ENCODE measurements at regions not wholly inside any gene's neighbourhood (a gene's known extent, or its start where the extent isn't known, plus 50 kb on each side); places are given as distances from the start of the nearest gene placed in this dataset.
"Not testable (repeated sequence)": the region's sequence is repeated elsewhere in the genome, so short reads cannot be mapped to it uniquely, and the experiment has no call there.

GRCh38 chr15:62415498-62415897 is 250.4 kb upstream of the C2CD4B start:
- H3K9me3 ChIP-seq (ENCODE audit: low read depth, low read length, poor library complexity, severe bottlenecking), result no peaks in the 10 kb centered on the region
- ChIA-PET POLR2A (ENCODE audit: low non-redundant PET) (no interaction called here), CTCF (no interaction called here)
- TF ChIP-seq CTCF (conservative IDR thresholded peaks at IDR 0.05; ENCODE audit: low read depth, low read length) (no peak), EZH2 (IDR thresholded peaks at IDR 0.05; ENCODE audit: borderline replicate concordance, low read depth, low read length, poor library complexity, severe bottlenecking) (no peak)
- no peaks in the 10 kb centered on the region for H3K36me3 ChIP-seq (ENCODE audit: insufficient read depth, low read length, poor library complexity, severe bottlenecking)
- no peak for DNase-seq (ENCODE audit: low spot score)
- H3K27ac ChIP-seq (ENCODE audit: low read depth, low read length, poor library complexity, severe bottlenecking), result no peak overlapping the region
- H3K4me1 ChIP-seq (ENCODE audit: insufficient read depth, low read length, poor library complexity, severe bottlenecking), result peaks cover 19% of the 10 kb centered on the region
- H3K27me3 ChIP-seq (replicated peaks; ENCODE audit: insufficient read depth, low read depth, low read length, poor library complexity), result no peaks in the 10 kb centered on the region
- no peak overlapping the region for H3K4me3 ChIP-seq (ENCODE audit: low read depth, low read length, poor library complexity, severe bottlenecking)
- intact Hi-C loops (cut with micrococcal nuclease; ENCODE audit: unreplicated experiment), result no loop called here
- BruUV-seq (replicated peaks), result no TSS peak

DNA sequence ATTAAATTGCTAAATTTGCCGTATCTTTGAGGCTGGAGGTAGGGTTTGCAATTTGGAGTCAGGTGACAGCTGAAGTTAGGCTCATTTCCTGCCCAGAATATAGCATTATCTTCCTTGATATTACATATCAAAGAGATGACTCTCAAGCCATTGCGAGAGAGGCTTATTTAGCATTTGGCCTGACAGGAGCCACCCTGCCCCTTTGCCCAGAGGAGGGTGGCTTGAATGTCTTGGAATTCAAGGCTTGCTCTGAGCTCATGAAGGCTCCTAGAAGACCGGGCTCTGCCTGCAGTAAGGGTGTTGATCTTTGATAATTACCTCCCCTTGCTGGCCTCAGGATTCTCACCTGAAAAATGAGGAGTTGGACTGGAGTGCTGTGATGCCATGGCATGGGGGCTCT is 251.4 kb upstream of the C2CD4B start:
- TF ChIP-seq CTCF (conservative IDR thresholded peaks at IDR 0.05; ENCODE audit: low read depth, low read length) (no peak), EZH2 (IDR thresholded peaks at IDR 0.05; ENCODE audit: borderline replicate concordance, low read depth, low read length, poor library complexity, severe bottlenecking) (no peak)
- no peak for DNase-seq (ENCODE audit: low spot score)
- Histone ChIP-seq H3K27ac (ENCODE audit: low read depth, low read length, poor library complexity, severe bottlenecking) (no peak overlapping the region), H3K4me1 (ENCODE audit: insufficient read depth, low read length, poor library complexity, severe bottlenecking) (peaks cover 19% of the 10 kb centered on the region), H3K4me3 (ENCODE audit: low read depth, low read length, poor library complexity, severe bottlenecking) (no peak overlapping the region), H3K9me3 (ENCODE audit: low read depth, low read length, poor library complexity, severe bottlenecking) (no peaks in the 10 kb centered on the region), H3K27me3 (replicated peaks; ENCODE audit: insufficient read depth, low read depth, low read length, poor library complexity) (no peaks in the 10 kb centered on the region), H3K36me3 (ENCODE audit: insufficient read depth, low read length, poor library complexity, severe bottlenecking) (no peaks in the 10 kb centered on the region)
- ChIA-PET POLR2A (ENCODE audit: low non-redundant PET) (no interaction called here), CTCF (no interaction called here)
- BruUV-seq (replicated peaks), result no TSS peak
- intact Hi-C loops (cut with micrococcal nuclease; ENCODE audit: unreplicated experiment), result no loop called here

DNA sequence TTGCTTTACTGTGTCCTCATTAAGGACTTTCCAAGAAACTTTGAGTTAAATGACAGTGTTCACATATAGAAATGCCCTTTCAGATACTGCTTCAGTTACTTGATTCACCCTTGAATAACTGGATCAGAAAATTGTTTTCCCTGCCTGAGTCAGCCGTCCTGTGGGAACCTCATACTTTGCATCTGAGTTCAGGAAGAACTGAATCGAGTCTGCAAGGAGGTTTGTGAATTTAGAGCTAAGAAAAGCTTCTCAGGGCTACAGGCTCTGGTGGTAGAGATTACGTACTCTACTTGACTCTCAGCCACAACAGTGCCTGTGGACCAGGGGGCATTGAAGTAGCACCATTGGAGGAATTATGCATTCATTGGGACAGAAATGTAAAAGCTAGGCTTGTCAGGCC is 252.4 kb upstream of the C2CD4B start:
- intact Hi-C loops (cut with micrococcal nuclease; ENCODE audit: unreplicated experiment), result no loop called here
- H3K27me3 ChIP-seq (replicated peaks; ENCODE audit: insufficient read depth, low read depth, low read length, poor library complexity), result no peaks in the 10 kb centered on the region
- no TSS peak for BruUV-seq (replicated peaks)
- TF ChIP-seq CTCF (conservative IDR thresholded peaks at IDR 0.05; ENCODE audit: low read depth, low read length) (no peak), EZH2 (IDR thresholded peaks at IDR 0.05; ENCODE audit: borderline replicate concordance, low read depth, low read length, poor library complexity, severe bottlenecking) (no peak)
- ChIA-PET POLR2A (ENCODE audit: low non-redundant PET) (no interaction called here), CTCF (no interaction called here)
- H3K36me3 ChIP-seq (ENCODE audit: insufficient read depth, low read length, poor library complexity, severe bottlenecking), result no peaks in the 10 kb centered on the region
- peaks cover 10% of the 10 kb centered on the region for H3K4me1 ChIP-seq (ENCODE audit: insufficient read depth, low read length, poor library complexity, severe bottlenecking)
- no peak for DNase-seq (ENCODE audit: low spot score)
- no peak overlapping the region for H3K4me3 ChIP-seq (ENCODE audit: low read depth, low read length, poor library complexity, severe bottlenecking)
- H3K27ac ChIP-seq (ENCODE audit: low read depth, low read length, poor library complexity, severe bottlenecking), result no peak overlapping the region
- no peaks in the 10 kb centered on the region for H3K9me3 ChIP-seq (ENCODE audit: low read depth, low read length, poor library complexity, severe bottlenecking)

- H3K9me3 ChIP-seq (ENCODE audit: low read depth, low read length, poor library complexity, severe bottlenecking); H3K36me3 ChIP-seq (ENCODE audit: insufficient read depth, low read length, poor library complexity, severe bottlenecking); H3K27me3 ChIP-seq (replicated peaks; ENCODE audit: insufficient read depth, low read depth, low read length, poor library complexity); H3K4me3 ChIP-seq (ENCODE audit: low read depth, low read length, poor library complexity, severe bottlenecking); BruUV-seq (replicated peaks); H3K27ac ChIP-seq (ENCODE audit: low read depth, low read length, poor library complexity, severe bottlenecking); intact Hi-C loops (cut with micrococcal nuclease; ENCODE audit: unreplicated experiment); DNase-seq (ENCODE audit: low spot score); H3K4me1 ChIP-seq (ENCODE audit: insufficient read depth, low read length, poor library complexity, severe bottlenecking); CTCF ChIA-PET: not testable (repeated sequence)
- POLR2A ChIA-PET (ENCODE audit: low non-redundant PET), result interaction anchor here (0.6 kb wide), 1 partner anchor 156 kb away, joined by 3 read pairs; no protein-coding TSS in a partner anchor
Observed at GRCh38 chr15:62418496-62418895, 253.4 kb upstream of the C2CD4B start.

All from A673 (cell line).